ENCODE measurements at regions not wholly inside any gene's neighbourhood (a gene's known extent, or its start where the extent isn't known, plus 50 kb on each side); places are given as distances from the start of the nearest gene placed in this dataset.

DNA sequence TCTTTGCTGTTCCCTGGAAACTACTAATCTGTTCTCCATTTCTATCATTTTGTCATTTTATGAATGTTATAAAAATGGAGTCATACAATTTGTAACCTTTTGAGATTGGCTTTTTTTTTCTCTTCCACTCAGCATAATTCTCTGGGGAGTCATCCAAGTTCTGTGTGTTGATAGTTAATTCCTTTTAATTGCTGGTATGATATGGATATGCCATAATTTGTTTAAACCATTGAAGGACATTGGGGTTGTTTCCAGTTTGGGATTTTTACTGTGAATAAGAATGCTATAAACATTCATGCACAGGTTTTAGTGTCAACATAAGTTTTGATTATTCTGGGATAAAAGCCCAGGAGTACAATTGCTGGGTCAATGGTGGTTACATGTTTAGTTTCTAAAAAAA lies 279.4 kb downstream of the WNT5A start:
- intact Hi-C loops (cut with DNase I) = no loop called here
- TF ChIP-seq POLR2A (IDR thresholded peaks at IDR 0.05) = no peak
- TF ChIP-seq, protein P1, sequence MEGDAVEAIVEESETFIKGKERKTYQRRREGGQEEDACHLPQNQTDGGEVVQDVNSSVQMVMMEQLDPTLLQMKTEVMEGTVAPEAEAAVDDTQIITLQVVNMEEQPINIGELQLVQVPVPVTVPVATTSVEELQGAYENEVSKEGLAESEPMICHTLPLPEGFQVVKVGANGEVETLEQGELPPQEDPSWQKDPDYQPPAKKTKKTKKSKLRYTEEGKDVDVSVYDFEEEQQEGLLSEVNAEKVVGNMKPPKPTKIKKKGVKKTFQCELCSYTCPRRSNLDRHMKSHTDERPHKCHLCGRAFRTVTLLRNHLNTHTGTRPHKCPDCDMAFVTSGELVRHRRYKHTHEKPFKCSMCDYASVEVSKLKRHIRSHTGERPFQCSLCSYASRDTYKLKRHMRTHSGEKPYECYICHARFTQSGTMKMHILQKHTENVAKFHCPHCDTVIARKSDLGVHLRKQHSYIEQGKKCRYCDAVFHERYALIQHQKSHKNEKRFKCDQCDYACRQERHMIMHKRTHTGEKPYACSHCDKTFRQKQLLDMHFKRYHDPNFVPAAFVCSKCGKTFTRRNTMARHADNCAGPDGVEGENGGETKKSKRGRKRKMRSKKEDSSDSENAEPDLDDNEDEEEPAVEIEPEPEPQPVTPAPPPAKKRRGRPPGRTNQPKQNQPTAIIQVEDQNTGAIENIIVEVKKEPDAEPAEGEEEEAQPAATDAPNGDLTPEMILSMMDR (IDR thresholded peaks at IDR 0.05) = no peak
- no peaks in the 10 kb centered on the region for H3K36me3 ChIP-seq
- H3K4me3 ChIP-seq = no peak overlapping the region
- H3K9me3 ChIP-seq = no peaks in the 10 kb centered on the region
- no peaks in the 10 kb centered on the region for H3K4me1 ChIP-seq
- no peak overlapping the region for H3K27ac ChIP-seq
- H3K27me3 ChIP-seq = no peaks in the 10 kb centered on the region
- no peak for DNase-seq

DNA sequence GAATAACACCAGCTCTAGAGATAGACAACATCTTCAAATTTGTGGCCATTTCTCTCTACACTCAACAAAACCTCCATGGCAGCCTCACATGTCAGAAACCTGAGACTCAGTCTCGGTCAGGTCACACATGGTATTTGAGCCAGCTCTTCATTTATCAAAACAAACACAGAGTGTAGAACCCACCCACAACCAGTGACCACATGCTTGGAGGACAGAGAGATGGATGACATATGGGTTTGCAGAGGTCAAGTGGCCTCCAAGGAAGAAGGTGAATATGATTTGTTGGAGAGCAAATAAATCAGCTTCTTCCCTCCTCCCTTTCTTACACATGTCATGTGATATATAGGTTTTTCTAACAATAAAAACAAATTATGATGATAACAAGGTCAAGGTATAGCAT lies 278.1 kb upstream of the LRTM1 start:
- TF ChIP-seq POLR2A (IDR thresholded peaks at IDR 0.05) = no peak
- TF ChIP-seq, protein P1 (IDR thresholded peaks at IDR 0.05) = no peak
- Histone ChIP-seq H3K4me1 (no peaks in the 10 kb centered on the region), H3K36me3 (no peaks in the 10 kb centered on the region), H3K27ac (no peak overlapping the region), H3K4me3 (no peak overlapping the region), H3K9me3 (no peaks in the 10 kb centered on the region), H3K27me3 (no peaks in the 10 kb centered on the region)
- WGBS, 2 donors = 64 to 91% methylated on average over 1 of the region's 1 CpG
- intact Hi-C loops (cut with DNase I) = no loop called here
- no peak for DNase-seq

DNA sequence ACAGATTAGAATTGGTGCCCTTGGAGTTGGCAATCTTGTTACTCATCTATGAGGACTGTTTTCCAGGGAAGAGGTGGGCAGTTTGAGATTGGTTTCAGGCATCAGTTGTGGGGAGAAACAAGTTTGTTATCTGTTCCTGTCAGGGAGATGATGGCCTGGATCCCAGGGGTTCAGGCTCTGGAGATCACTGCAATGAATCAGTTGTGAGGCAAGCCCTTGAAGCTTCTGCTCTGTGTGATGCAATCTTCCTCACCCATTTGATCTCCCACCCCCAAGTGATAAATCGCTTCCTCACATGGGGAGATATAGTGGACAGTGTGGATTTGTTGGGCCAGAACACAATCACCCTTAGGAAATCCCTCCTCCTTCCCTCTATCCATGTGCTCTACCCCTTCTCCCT lies 276.6 kb upstream of the LRTM1 start:
- no peaks in the 10 kb centered on the region for H3K36me3 ChIP-seq
- TF ChIP-seq POLR2A (IDR thresholded peaks at IDR 0.05) = no peak
- TF ChIP-seq, protein P1 (IDR thresholded peaks at IDR 0.05) = no peak
- 75 to 89% methylated on average over 1 of the region's 1 CpG for WGBS, 2 donors
- H3K4me3 ChIP-seq = no peak overlapping the region
- no peaks in the 10 kb centered on the region for H3K4me1 ChIP-seq
- no peaks in the 10 kb centered on the region for H3K27me3 ChIP-seq
- no peak overlapping the region for H3K27ac ChIP-seq
- intact Hi-C loops (cut with DNase I) = no loop called here
- no peak for DNase-seq
- no peaks in the 10 kb centered on the region for H3K9me3 ChIP-seq

GRCh38 chr3:55203546-55203945 lies 275.7 kb upstream of the LRTM1 start:
- Histone ChIP-seq H3K4me3 (no peak overlapping the region), H3K36me3 (no peaks in the 10 kb centered on the region), H3K27me3 (no peaks in the 10 kb centered on the region), H3K4me1 (no peaks in the 10 kb centered on the region), H3K9me3 (no peaks in the 10 kb centered on the region), H3K27ac (no peak overlapping the region)
- TF ChIP-seq, protein P1 (IDR thresholded peaks at IDR 0.05) = no peak
- no peak for TF ChIP-seq POLR2A (IDR thresholded peaks at IDR 0.05)
- no peak for DNase-seq
- 74 to 75% methylated on average over 4 of the region's 4 CpGs for WGBS, 2 donors
- intact Hi-C loops (cut with DNase I) = no loop called here

GRCh38 chr3:55203006-55203405 lies 275.1 kb upstream of the LRTM1 start:
- TF ChIP-seq, protein P1 (IDR thresholded peaks at IDR 0.05) = no peak
- TF ChIP-seq POLR2A (IDR thresholded peaks at IDR 0.05) = no peak
- H3K27ac ChIP-seq = no peak overlapping the region
- no peak for DNase-seq
- no peaks in the 10 kb centered on the region for H3K27me3 ChIP-seq
- H3K4me1 ChIP-seq = no peaks in the 10 kb centered on the region
- H3K4me3 ChIP-seq = no peak overlapping the region
- no peaks in the 10 kb centered on the region for H3K36me3 ChIP-seq
- 69 to 72% methylated on average over 4 of the region's 4 CpGs for WGBS, 2 donors
- H3K9me3 ChIP-seq = no peaks in the 10 kb centered on the region
- intact Hi-C loops (cut with DNase I) = no loop called here
